MCF 10A (cell line): ENCODE measurements at regions not wholly inside any gene's neighbourhood (a gene's known extent, or its start where the extent isn't known, plus 50 kb on each side); places are given as distances from the start of the nearest gene placed in this dataset.

ENCODE experiments used
- BruUV-seq: library from RNA; stranded (reverse); fragments of 400-500 nt; replicated peaks from 2 replicates; lab custom pipeline; 2021; lab: Mats Ljungman, UMichigan
- CTCF ChIA-PET: fragments of 300-600 bp; sonication (Branson Sonifier 250); formaldehyde crosslinking; extraction: SDS; loops from one replicate; lab custom pipeline; 2021; ENCODE audit warnings: antibody characterized with exemption, inconsistent platforms; lab: Yijun Ruan, JAX
- POLR2A ChIA-PET: fragments of 300-600, 350-650 bp; sonication (Branson Sonifier 250); formaldehyde crosslinking; extraction: SDS; loops from one replicate; lab custom pipeline; 2020; ENCODE audit warnings: antibody characterized with exemption, inconsistent platforms; lab: Yijun Ruan, JAX
- DNase-seq: peaks from one replicate; pipeline ENCODE4 v3.0.0-alpha.2; 2018; ENCODE audit not compliant: unreplicated experiment
- H3K27ac Mint-ChIP-seq: one replicate; pipeline ENCODE4 v1.8.0; 2022; ENCODE audit warnings: mild to moderate bottlenecking, low read depth, mixed read lengths; ENCODE audit not compliant: unreplicated experiment
- H3K27me3 Mint-ChIP-seq: one replicate; pipeline ENCODE4 v1.8.0; 2022; ENCODE audit warnings: mixed read lengths; ENCODE audit not compliant: insufficient read depth, unreplicated experiment
- H3K36me3 Mint-ChIP-seq: one replicate; pipeline ENCODE4 v1.8.0; 2022; ENCODE audit warnings: mild to moderate bottlenecking, moderate library complexity, mixed read lengths; ENCODE audit not compliant: insufficient read depth, unreplicated experiment
- H3K4me1 Mint-ChIP-seq: one replicate; pipeline ENCODE4 v1.8.0; 2022; ENCODE audit warnings: mixed read lengths; ENCODE audit not compliant: insufficient read depth, unreplicated experiment
- H3K4me3 Mint-ChIP-seq: one replicate; pipeline ENCODE4 v1.8.0; 2022; ENCODE audit warnings: mild to moderate bottlenecking, moderate library complexity, mixed read lengths; ENCODE audit not compliant: unreplicated experiment
- H3K9me3 Mint-ChIP-seq: one replicate; pipeline ENCODE4 v1.8.0; 2022; ENCODE audit warnings: mixed read lengths; ENCODE audit not compliant: unreplicated experiment
- CTCF ChIP-seq: fragments of 200-600 bp; IDR thresholded peaks from one replicate; pipeline ENCODE4 v1.8.0; 2022; ENCODE audit warnings: antibody characterized with exemption, mild to moderate bottlenecking; ENCODE audit not compliant: unreplicated experiment
- intact Hi-C: fragments of 100-400 bp; cut with micrococcal nuclease; formaldehyde crosslinking; loops from 2 replicates; pipeline ENCODE4 v1.14.1; 2022

- no peaks in the 10 kb centered on the region for H3K4me1 Mint-ChIP-seq
- POLR2A ChIA-PET, result no interaction called here
- BruUV-seq, result no TSS peak
These were observed 271.7 kb downstream of the ASXL3 start for GRCh38 chr18:33849731-33850130.

GRCh38 chr18:33844232-33844631 lies 266.2 kb downstream of the ASXL3 start:
- Mint-ChIP-seq H3K27me3 (no peaks in the 10 kb centered on the region), H3K4me1 (no peaks in the 10 kb centered on the region), H3K4me3 (no peak overlapping the region), H3K36me3 (no peaks in the 10 kb centered on the region), H3K27ac (no peak overlapping the region), H3K9me3 (peaks cover 35% of the 10 kb centered on the region)
- ChIA-PET POLR2A (no interaction called here), CTCF (interaction anchor here (0.6 kb wide), 2 partner anchors 22 to 213 kb away, joined by 3 read pairs; no protein-coding TSS in a partner anchor)
- intact Hi-C loops, result no loop called here
- TF ChIP-seq CTCF, result no peak
- BruUV-seq, result no TSS peak
- no peak for DNase-seq

More at GRCh38 chr18:33849731-33850130, 271.7 kb downstream of the ASXL3 start:
- CTCF ChIA-PET, result no interaction called here
- intact Hi-C loops, result no loop called here
- Mint-ChIP-seq H3K4me3 (no peak overlapping the region), H3K9me3 (peaks cover 33% of the 10 kb centered on the region), H3K27me3 (no peaks in the 10 kb centered on the region), H3K27ac (no peak overlapping the region), H3K36me3 (no peaks in the 10 kb centered on the region)
- DNase-seq, result no peak
- no peak for TF ChIP-seq CTCF

DNA sequence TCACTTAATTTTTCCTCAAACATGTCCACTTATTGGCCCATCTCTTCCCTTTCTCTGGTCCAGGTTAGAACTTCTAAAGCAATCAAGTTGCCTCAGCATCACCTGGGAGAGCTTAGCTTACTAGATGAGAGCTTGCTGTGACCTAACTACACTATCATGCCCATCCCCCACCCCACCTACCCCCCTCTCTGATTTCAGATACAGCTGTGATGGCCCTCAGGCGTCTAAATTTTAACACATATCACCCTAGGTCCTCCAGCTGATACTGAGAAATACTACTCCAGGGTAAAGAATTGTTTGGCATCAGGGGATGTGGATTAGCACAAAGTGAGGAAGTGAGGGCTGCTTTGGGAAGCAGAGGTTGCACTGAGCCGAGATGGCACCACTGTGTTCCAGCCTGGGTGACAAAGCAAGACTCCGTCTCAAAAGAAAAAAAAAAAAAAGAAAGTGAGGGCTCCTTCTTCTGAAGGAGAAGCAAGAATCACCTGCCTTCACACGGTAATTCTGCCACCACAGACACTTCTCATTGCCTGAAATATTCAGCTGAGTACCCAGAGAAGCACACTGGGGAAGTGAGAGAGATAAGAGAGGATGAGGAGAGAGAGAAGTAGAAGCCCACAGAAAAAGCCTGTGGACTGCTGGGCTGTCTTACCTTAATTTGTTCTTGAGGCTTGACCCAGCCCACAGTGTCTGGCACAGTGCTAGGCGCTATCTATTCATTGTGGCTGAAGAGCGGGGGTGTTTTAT lies 263.4 kb downstream of the ASXL3 start:
- intact Hi-C loops, result no loop called here
- H3K4me1 Mint-ChIP-seq, result no peaks in the 10 kb centered on the region
- peaks cover 23% of the 10 kb centered on the region for H3K9me3 Mint-ChIP-seq
- no peak for TF ChIP-seq CTCF
- POLR2A ChIA-PET, result no interaction called here
- no peak for DNase-seq
- CTCF ChIA-PET, result interaction anchor here (0.6 to 0.9 kb wide), 2 partner anchors 29 to 102 kb away, joined by 3 read pairs; no protein-coding TSS in a partner anchor
- H3K27ac Mint-ChIP-seq, result no peak overlapping the region
- BruUV-seq, result no TSS peak
- H3K36me3 Mint-ChIP-seq, result no peaks in the 10 kb centered on the region
- H3K4me3 Mint-ChIP-seq, result no peak overlapping the region
- no peaks in the 10 kb centered on the region for H3K27me3 Mint-ChIP-seq

DNA sequence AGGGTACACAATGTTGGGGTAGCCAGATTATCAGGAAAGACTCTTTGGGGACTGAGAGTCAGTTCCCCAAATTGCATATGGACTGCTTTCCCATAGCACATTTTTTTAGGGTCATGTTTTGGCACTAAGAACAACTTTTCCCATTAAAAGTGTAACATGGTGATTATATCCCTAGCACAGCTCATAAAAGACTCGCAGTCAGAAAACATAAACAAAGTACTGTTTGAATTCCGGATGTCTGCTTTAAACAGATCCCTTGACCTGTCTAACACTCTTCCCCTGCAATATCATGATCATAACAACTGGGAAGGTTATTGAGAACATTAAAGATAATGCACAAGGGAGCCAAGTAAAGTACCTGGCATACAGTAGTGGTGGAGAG lies 262.2 kb downstream of the ASXL3 start:
- no peaks in the 10 kb centered on the region for H3K4me1 Mint-ChIP-seq

More for the DNA sequence above, 262.2 kb downstream of the ASXL3 start:
- ChIA-PET POLR2A (no interaction called here), CTCF (interaction anchor here (0.6 to 1.8 kb wide), 8 partner anchors 8 to 608 kb away, joined by 3 to 10 read pairs (median 4); no protein-coding TSS in a partner anchor)
- no peak overlapping the region for H3K4me3 Mint-ChIP-seq
- peaks cover 27% of the 10 kb centered on the region for H3K9me3 Mint-ChIP-seq
- no peak for TF ChIP-seq CTCF
- no peak for DNase-seq
- no peaks in the 10 kb centered on the region for H3K36me3 Mint-ChIP-seq
- H3K27ac Mint-ChIP-seq, result no peak overlapping the region
- BruUV-seq, result no TSS peak
- H3K27me3 Mint-ChIP-seq, result no peaks in the 10 kb centered on the region
- intact Hi-C loops, result no loop called here
